GM18505 (cell line): ENCODE measurements at regions not wholly inside any gene's neighbourhood (a gene's known extent, or its start where the extent isn't known, plus 50 kb on each side); places are given as distances from the start of the nearest gene placed in this dataset.

Source experiments
- ATAC-seq: cut with Tn5 transposase; IDR thresholded peaks from one replicate; pipeline ENCODE4 v1.9.1; 2021; ENCODE audit not compliant: unreplicated experiment
- POLR2A ChIP-seq: IDR thresholded peaks from 4 replicates; pipeline ENCODE4 v1.6.1; 2011; ENCODE audit warnings: borderline replicate concordance; ENCODE audit not compliant: insufficient read depth, insufficient read length; ENCODE audit errors: extremely low read depth

DNA sequence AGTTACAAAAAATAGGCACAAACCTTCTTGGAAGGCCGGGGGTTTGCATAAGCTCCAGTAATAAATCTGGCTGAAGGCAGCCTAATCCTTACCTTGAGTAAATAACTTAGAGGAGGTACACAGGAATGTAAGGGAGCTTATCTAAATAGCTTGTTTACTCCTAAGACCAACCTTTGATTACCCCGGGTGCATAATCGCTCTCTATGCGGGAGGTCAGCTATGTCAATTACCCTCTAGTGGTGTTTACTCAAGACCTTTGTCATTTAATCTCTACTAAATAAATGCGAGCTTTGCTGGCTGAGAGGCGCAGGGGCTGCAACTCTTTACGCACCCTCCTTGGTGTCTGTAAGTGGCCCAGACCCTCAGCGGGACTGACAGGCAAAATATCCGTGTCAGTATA is 50.2 kb upstream of the MAP9 start:
- no peak for ATAC-seq
- TF ChIP-seq POLR2A: no peak
